Tibial nerve (tissue), 4 donors: ENCODE measurements at regions not wholly inside any gene's neighbourhood (a gene's known extent, or its start where the extent isn't known, plus 50 kb on each side); places are given as distances from the start of the nearest gene placed in this dataset.

ENCODE experiments used
- CTCF ChIP-seq, 5 experiments: fragments of 200-600 bp in 3 of 5; fragments of 450-650 bp in 2 of 5; sonication (generic) in 3 of 5; IDR thresholded peaks; one replicate each; pipeline ENCODE4 v1.5.1; 2016 to 2019; ENCODE audit warnings: antibody characterized with exemption in 5 of 5, mild to moderate bottlenecking in 3 of 5, moderate library complexity in 2 of 5
- EP300 ChIP-seq, 2 donors: sonication (generic); formaldehyde crosslinking; IDR thresholded peaks; one replicate each; pipeline ENCODE4 v1.6.1; 2017; ENCODE audit warnings: antibody characterized with exemption in 2 of 2, mild to moderate bottlenecking in 1 of 2
- POLR2A ChIP-seq, 2 donors: fragments of 450-650 bp; IDR thresholded peaks; one replicate each; pipeline ENCODE4 v1.6.1; 2017; ENCODE audit warnings: antibody characterized with exemption in 2 of 2, mild to moderate bottlenecking in 2 of 2, moderate library complexity in 2 of 2

GRCh38 chr15:95872366-95872771 lies 458.1 kb upstream of the NR2F2 start:
- TF ChIP-seq CTCF (IDR thresholded peaks at IDR 0.05) (no peak), POLR2A (IDR thresholded peaks at IDR 0.05) (no peak), EP300 (IDR thresholded peaks at IDR 0.05) (no peak)
